ENCODE measurements at regions not wholly inside any gene's neighbourhood (a gene's known extent, or its start where the extent isn't known, plus 50 kb on each side); places are given as distances from the start of the nearest gene placed in this dataset.
A peak's percentile ranks its signal among the peaks of the same experiment; 100 is the strongest.

DNA sequence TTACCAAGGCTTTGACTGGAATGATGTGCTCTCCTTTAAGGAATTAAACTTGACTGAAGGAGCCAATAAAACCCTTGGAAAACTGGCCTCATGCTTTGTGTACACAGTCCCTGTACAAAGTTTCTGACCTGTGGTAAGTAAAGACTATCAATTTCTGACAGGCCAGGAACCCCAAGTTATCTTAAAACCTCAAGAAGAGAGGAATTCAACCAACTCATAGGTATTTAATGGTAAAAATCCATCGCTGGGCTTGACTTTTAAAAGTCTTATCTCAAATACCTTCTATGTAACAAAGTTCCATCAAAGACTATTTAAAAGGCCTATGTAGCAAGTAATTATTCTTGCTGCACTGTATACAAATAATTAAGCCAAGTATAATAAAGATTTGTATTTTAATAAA lies 103.7 kb upstream of the TENT5D start:
- Histone ChIP-seq H3K27me3 (no peaks in the 10 kb centered on the region), H3K36me3 (replicated peaks in 1 of 2) (no peaks in the 10 kb centered on the region), H3K4me1 (replicated peaks in 1 of 2) (no peaks in the 10 kb centered on the region), H3K27ac (no peak overlapping the region), H3K4me3 (no peak overlapping the region), H3K9me3 (replicated peaks in 1 of 3) (no peaks in the 10 kb centered on the region)
- no peak for DNase-seq
- intact Hi-C loops (cut with DNase I): no loop called here
- TF ChIP-seq POLR2A (IDR thresholded peaks at IDR 0.05): no peak
- TF ChIP-seq, protein P1, sequence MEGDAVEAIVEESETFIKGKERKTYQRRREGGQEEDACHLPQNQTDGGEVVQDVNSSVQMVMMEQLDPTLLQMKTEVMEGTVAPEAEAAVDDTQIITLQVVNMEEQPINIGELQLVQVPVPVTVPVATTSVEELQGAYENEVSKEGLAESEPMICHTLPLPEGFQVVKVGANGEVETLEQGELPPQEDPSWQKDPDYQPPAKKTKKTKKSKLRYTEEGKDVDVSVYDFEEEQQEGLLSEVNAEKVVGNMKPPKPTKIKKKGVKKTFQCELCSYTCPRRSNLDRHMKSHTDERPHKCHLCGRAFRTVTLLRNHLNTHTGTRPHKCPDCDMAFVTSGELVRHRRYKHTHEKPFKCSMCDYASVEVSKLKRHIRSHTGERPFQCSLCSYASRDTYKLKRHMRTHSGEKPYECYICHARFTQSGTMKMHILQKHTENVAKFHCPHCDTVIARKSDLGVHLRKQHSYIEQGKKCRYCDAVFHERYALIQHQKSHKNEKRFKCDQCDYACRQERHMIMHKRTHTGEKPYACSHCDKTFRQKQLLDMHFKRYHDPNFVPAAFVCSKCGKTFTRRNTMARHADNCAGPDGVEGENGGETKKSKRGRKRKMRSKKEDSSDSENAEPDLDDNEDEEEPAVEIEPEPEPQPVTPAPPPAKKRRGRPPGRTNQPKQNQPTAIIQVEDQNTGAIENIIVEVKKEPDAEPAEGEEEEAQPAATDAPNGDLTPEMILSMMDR (IDR thresholded peaks at IDR 0.05): no peak
- 52 to 92% (median 69%) methylated on average over 1 of the region's 1 CpG for WGBS, 4 donors

DNA sequence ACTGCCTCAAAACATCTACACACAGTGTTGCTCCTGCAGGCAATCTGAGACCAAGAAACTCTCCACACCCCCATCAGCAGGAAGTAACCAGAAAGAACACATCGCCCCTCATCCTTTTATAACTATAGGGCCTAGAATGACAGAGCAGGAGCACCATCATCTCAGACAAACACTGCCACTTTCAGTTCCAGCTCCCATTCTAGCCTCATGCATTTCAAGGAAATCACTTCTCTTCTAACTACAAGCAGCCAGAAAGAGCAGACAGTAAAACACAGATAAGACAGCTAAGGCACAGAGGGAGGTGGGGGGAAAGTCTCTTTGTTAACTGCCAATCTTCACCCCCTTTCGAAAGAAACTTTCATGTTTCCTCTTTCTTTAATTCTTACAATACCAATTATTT lies 102.6 kb upstream of the TENT5D start:
- intact Hi-C loops (cut with DNase I): no loop called here
- H3K4me3 ChIP-seq: no peak overlapping the region
- no peaks in the 10 kb centered on the region for H3K27me3 ChIP-seq
- H3K9me3 ChIP-seq (replicated peaks in 1 of 3): no peaks in the 10 kb centered on the region
- no peak for TF ChIP-seq POLR2A (IDR thresholded peaks at IDR 0.05)
- TF ChIP-seq, protein P1 (IDR thresholded peaks at IDR 0.05): no peak
- WGBS, 4 donors: 77 to 88% (median 78%) methylated on average over 2 of the region's 2 CpGs
- H3K36me3 ChIP-seq (replicated peaks in 1 of 2): no peaks in the 10 kb centered on the region
- DNase-seq: no peak
- H3K27ac ChIP-seq: no peak overlapping the region
- H3K4me1 ChIP-seq (replicated peaks in 1 of 2): no peaks in the 10 kb centered on the region

DNA sequence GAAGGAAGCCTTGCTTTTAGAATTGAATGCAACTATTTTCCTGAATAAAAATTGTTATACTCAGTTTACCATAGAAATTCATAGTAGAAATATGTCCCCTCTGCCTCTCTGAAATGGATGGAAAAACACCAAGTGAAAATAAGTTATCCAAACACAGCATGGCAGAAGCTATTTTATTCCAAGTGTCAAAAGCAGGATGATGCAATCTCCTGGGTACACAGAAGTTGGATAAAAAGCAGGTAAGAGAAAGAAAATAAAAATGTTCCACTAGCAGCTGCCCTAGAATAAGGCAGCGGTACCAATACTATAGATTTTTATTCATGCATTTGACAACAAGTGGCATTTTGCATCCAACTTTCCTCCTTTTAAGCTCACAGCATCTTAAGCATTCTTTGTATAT lies 89.0 kb upstream of the TENT5D start:
- 60 to 82% (median 73%) methylated on average over 1 of the region's 1 CpG for WGBS, 4 donors
- no peak overlapping the region for H3K4me3 ChIP-seq
- intact Hi-C loops (cut with DNase I): no loop called here

DNA sequence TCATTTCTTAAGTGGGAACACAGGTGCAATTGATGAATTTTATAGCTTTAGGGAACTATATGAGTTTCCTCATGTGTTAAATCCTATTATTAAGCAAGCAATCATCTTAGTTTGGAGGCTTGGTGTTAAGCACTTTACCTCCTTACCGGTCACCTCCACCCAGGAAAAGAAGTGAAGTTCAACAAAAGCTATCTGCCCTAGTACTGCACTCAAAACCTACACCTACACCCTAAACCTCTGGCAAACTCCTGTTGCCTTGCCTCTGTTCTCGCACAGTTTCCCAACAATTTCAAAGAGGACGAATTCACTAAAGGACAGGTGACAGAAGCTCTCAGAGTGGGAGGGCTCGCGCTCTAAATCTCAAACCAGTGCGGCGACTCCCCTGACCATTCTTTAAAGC lies 85.7 kb upstream of the TENT5D start:
- Histone ChIP-seq H3K36me3 (replicated peaks in 1 of 2) (no peaks in the 10 kb centered on the region), H3K27me3 (no peaks in the 10 kb centered on the region), H3K4me3 (peak overlapping the region in 1 of 4 donors; percentile 48), H3K27ac (peak overlapping the region in 3 of 5 donors; percentile 9 to 69 (median 48)), H3K9me3 (replicated peaks in 1 of 3) (no peaks in the 10 kb centered on the region), H3K4me1 (replicated peaks in 1 of 2) (no peaks in the 10 kb centered on the region)
- TF ChIP-seq, protein P1 (IDR thresholded peaks at IDR 0.05): no peak
- TF ChIP-seq POLR2A (IDR thresholded peaks at IDR 0.05): no peak
- intact Hi-C loops (cut with DNase I): no loop called here
- no peak for DNase-seq
- WGBS, 4 donors: 18 to 75% (median 44%) methylated on average over 7 of the region's 7 CpGs

More for the DNA sequence above, 89.0 kb upstream of the TENT5D start:
- no peak for DNase-seq
- H3K27me3 ChIP-seq: no peaks in the 10 kb centered on the region
- H3K9me3 ChIP-seq (replicated peaks in 1 of 3): no peaks in the 10 kb centered on the region
- peaks cover 2% of the 10 kb centered on the region in 2 donors for H3K4me1 ChIP-seq (replicated peaks in 1 of 2)
- H3K36me3 ChIP-seq (replicated peaks in 1 of 2): no peaks in the 10 kb centered on the region
- no peak for TF ChIP-seq POLR2A (IDR thresholded peaks at IDR 0.05)
- TF ChIP-seq, protein P1 (IDR thresholded peaks at IDR 0.05): no peak
- H3K27ac ChIP-seq: no peak overlapping the region
